ENCODE measurements at regions not wholly inside any gene's neighbourhood (a gene's known extent, or its start where the extent isn't known, plus 50 kb on each side); places are given as distances from the start of the nearest gene placed in this dataset.

- DNase-seq, result no peak
Observed at GRCh38 chr13:108439556-108439955, 170.0 kb downstream of the TNFSF13B start.

GRCh38 chr13:108444448-108444847 is 174.9 kb downstream of the TNFSF13B start:
- no peak for DNase-seq

- DNase-seq, result no peak
Observed at GRCh38 chr13:108448891-108449290, 179.4 kb downstream of the TNFSF13B start.

- no peak for DNase-seq
Observed at GRCh38 chr13:108451121-108451520, 178.3 kb upstream of the MYO16 start.

- DNase-seq, result no peak
Observed at GRCh38 chr13:108455320-108455719, 174.1 kb upstream of the MYO16 start.

GRCh38 chr13:108460043-108460442 is 169.4 kb upstream of the MYO16 start:
- no peak for DNase-seq

GRCh38 chr13:108460746-108461145 is 168.7 kb upstream of the MYO16 start:
- DNase-seq, result no peak

- no peak for DNase-seq
Observed at GRCh38 chr13:108463340-108463739, 166.1 kb upstream of the MYO16 start.

- no peak for DNase-seq
Observed at GRCh38 chr13:108470921-108471320, 158.5 kb upstream of the MYO16 start.

- no peak for DNase-seq
Observed at GRCh38 chr13:108475181-108475580, 154.2 kb upstream of the MYO16 start.

- no peak for DNase-seq
Observed at GRCh38 chr13:108477376-108477775, 152.0 kb upstream of the MYO16 start.

- no peak for DNase-seq
Observed at GRCh38 chr13:108478179-108478578, 151.2 kb upstream of the MYO16 start.

GRCh38 chr13:108483981-108484380 is 145.4 kb upstream of the MYO16 start:
- no peak for DNase-seq

GRCh38 chr13:108486096-108486495 is 143.3 kb upstream of the MYO16 start:
- no peak for DNase-seq

GRCh38 chr13:108494991-108495645 is 134.3 kb upstream of the MYO16 start:
- DNase-seq, result no peak

GRCh38 chr13:108495646-108496361 is 133.6 kb upstream of the MYO16 start:
- DNase-seq, result no peak

GRCh38 chr13:108496362-108497210 is 132.8 kb upstream of the MYO16 start:
- no peak for DNase-seq

GRCh38 chr13:108500711-108501110 is 128.7 kb upstream of the MYO16 start:
- no peak for DNase-seq

GRCh38 chr13:108508263-108508662 is 121.1 kb upstream of the MYO16 start:
- DNase-seq, result no peak

GRCh38 chr13:108525827-108526226 is 103.6 kb upstream of the MYO16 start:
- no peak for DNase-seq

- DNase-seq, result no peak
Observed at GRCh38 chr13:108526286-108526685, 103.1 kb upstream of the MYO16 start.

GRCh38 chr13:108527844-108528243 is 101.6 kb upstream of the MYO16 start:
- no peak for DNase-seq

- no peak for DNase-seq
Observed at GRCh38 chr13:108528303-108528702, 101.1 kb upstream of the MYO16 start.

GRCh38 chr13:108533842-108534241 is 95.6 kb upstream of the MYO16 start:
- DNase-seq, result no peak
